ACHN (cell line): ENCODE measurements at regions not wholly inside any gene's neighbourhood (a gene's known extent, or its start where the extent isn't known, plus 50 kb on each side); places are given as distances from the start of the nearest gene placed in this dataset.

ENCODE experiments used
- DNase-seq: peaks from one replicate; pipeline ENCODE4 v3.0.0-alpha.2; 2015
- in situ Hi-C: cut with HindIII; loops from 2 replicates; pipeline ENCODE4 v1.10.0; 2017; ENCODE audit warnings: low sequenced_read_pairs, low pct_ligation_motif_present, low pct_unique_long_range_greater_than_20kb

- in situ Hi-C loops = no loop called here
- no peak for DNase-seq
Measured at GRCh38 chr1:83631851-83632250, 367.1 kb downstream of the TTLL7 start.

GRCh38 chr1:83627045-83627444 lies 371.9 kb downstream of the TTLL7 start:
- in situ Hi-C loops = no loop called here

GRCh38 chr1:83626603-83627002 lies 372.3 kb downstream of the TTLL7 start:
- in situ Hi-C loops = no loop called here

More at GRCh38 chr1:83627045-83627444, 371.9 kb downstream of the TTLL7 start:
- DNase-seq = no peak

DNA sequence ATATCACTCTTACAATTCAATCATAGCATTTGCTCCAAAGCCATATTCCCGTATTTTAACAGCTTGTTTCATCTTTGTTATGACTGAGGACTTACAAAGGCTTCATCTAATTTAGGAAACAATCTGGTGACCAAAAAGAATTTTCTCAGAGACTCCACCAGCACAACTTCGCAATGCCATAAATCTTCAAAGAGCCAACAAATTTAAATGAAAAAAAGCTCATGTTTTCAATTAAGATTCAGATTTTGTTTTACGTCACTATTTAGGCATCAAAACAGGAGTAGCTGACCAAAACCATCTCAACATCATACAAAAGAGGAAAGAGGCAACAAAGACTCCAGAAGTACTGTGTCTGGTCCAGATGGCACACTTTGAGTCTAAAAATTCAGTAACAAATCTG lies 373.3 kb downstream of the TTLL7 start:
- in situ Hi-C loops = no loop called here
- DNase-seq = no peak

More at GRCh38 chr1:83626603-83627002, 372.3 kb downstream of the TTLL7 start:
- no peak for DNase-seq

- no peak for DNase-seq
- in situ Hi-C loops = no loop called here
Measured at GRCh38 chr1:83620016-83620415, 378.9 kb downstream of the TTLL7 start.

DNA sequence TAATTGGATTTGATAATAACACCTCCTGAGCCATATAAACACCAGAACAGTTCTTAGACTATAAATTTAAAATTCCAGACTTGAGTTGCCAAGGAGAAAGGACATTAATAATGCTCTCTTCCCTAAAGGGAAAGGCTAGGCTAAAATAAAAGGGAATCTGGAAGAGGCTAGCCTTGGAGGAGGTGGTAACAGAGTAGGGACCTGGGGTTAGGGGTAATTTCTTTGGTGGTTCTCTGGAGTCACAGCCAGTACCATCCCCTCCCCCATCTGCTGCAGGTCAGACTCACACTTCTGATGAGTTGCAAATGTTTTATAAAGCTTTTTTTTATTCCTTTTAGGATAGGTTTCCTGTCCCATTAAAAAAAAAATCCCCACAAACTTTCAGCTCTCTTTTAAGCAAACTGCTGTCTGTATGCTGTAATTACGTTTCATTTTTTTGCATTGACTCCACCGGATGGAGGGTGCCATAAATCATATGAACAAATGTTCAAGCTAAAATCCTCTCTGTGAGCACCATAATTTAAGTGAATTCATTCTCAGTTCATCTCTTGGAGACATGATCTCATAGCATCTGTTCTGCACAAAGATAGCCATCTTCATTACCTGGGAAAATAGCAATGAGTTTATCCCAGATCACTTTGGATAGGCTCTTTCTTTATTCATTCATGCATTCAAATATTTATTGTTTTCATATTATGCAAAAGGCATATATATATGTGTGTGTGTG lies 379.6 kb downstream of the TTLL7 start:
- in situ Hi-C loops = no loop called here
- DNase-seq = no peak

GRCh38 chr1:83617883-83618282 lies 381.0 kb downstream of the TTLL7 start:
- in situ Hi-C loops = no loop called here
- DNase-seq = no peak

DNA sequence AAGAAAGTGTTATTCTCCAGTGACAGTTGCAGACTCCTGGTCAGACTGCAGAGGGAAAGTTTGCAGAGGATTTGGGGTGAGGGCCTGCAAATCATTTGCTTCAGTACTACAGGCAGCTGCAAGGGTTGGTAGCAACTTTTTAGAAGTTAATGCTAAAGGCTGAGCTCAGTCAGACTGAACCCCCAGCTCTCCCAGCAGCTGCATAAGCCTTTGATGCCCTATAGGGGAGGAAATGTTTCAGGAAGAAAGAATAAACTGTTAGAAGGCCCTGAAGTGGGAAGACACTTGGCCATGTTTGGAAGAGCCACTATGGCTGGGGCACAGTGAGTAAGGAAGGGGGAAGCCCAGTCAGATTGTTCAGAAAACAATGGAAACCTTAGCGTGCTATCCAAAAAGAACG lies 383.6 kb downstream of the TTLL7 start:
- no peak for DNase-seq
- in situ Hi-C loops = no loop called here

DNA sequence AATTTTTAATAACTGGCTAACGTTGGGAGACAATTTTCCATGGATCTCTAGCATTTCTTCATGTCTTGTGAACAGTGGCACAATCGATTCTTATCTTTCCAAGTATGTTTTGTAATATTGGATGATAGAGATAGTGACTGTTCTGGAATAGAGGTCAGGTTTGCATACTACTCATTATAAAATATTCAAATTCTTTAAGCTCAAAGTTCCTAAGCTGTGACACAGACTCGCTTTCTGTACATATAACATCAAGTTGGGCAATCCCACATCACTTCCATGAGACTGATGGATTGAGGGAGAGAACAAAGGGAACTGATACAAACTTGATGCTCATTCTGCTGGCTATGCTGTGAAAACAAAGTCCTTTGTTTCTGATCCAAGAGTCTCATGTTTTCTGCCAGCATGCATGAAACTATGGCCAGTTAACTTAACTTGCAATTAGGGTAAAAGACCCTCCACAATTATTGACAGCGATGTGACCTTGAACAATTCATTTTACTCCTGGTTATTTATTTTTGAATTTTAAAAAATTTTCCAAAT lies 392.4 kb downstream of the TTLL7 start:
- in situ Hi-C loops = no loop called here
- no peak for DNase-seq

GRCh38 chr1:83596331-83596730 lies 402.6 kb downstream of the TTLL7 start:
- in situ Hi-C loops = no loop called here
- no peak for DNase-seq

DNA sequence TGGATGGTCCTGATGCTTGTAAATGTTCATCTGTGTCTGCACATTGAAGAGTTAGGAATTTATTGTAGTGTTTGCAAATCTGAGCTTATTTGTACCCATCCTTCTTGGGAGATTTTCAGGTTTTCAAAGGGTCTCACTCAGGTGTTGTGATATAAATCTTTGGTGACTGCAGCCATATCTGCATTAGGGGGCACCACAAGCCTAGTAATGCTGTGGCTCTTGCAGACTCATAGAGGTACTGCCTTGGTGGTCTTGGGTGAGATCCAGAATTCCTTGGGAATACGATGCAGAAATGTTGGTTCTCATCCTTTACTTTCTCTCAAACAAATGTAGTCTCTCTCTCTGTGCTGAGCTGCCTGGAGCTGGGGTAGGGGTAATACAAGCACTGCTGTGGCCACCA lies 405.9 kb downstream of the TTLL7 start:
- DNase-seq = no peak
- in situ Hi-C loops = no loop called here

GRCh38 chr1:83588140-83588539 lies 410.8 kb downstream of the TTLL7 start:
- no peak for DNase-seq
- in situ Hi-C loops = no loop called here

DNA sequence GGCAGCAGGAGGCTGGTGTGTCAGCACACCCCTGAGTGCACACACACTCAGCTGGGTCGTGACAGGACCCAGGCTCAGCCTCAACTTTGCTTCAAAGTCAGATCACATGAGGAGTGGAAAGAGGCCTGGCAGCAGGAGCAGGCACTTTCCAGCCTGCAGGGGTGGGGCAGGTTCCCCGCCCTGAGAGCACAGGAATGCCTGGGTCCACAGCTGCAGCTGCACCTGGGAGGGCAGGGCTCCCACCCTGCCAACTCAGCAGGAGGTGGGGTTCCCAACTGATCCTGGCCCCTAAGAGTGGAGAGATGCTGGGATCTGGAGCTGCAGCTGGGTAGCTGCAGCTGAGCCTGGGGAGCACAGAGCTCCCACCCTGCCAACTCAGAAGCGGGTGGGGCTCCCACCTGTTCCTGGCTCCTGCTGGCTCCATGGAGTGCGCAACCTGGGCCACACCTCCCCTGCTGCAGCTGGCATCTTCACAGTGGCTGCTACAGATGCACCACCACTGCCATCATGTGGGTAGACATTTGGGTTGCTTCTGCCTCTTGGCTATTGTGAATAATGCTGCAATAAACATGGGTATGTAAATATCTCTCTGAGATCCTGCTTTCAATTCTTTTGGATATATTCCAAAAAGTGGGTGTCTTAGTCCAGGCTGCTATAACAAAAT lies 415.4 kb downstream of the TTLL7 start:
- in situ Hi-C loops = no loop called here
- DNase-seq = no peak

DNA sequence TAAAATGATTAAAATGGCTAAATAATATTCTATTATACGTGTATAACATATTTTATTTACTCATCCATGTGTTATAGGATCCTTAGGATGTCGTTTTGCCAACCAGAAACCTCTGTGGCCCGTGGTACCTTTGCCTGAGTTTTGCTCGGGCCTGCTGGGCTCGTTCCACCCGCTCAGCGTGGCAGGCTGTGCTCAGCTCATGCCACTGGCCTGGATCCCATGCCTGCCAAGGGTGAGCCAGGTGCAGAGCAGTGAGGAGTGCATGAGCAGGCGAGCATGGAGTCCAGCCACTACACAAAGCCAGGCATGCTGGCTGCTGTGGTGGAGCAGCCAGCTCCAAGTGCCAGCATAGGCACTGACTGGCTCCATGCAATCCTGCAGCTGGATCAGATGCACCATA lies 417.2 kb downstream of the TTLL7 start:
- in situ Hi-C loops = no loop called here
- no peak for DNase-seq

- DNase-seq = no peak
- in situ Hi-C loops = no loop called here
Measured at GRCh38 chr1:83574791-83575190, 424.1 kb downstream of the TTLL7 start.

GRCh38 chr1:83573776-83574175 lies 425.2 kb downstream of the TTLL7 start:
- no peak for DNase-seq
- in situ Hi-C loops = no loop called here

DNA sequence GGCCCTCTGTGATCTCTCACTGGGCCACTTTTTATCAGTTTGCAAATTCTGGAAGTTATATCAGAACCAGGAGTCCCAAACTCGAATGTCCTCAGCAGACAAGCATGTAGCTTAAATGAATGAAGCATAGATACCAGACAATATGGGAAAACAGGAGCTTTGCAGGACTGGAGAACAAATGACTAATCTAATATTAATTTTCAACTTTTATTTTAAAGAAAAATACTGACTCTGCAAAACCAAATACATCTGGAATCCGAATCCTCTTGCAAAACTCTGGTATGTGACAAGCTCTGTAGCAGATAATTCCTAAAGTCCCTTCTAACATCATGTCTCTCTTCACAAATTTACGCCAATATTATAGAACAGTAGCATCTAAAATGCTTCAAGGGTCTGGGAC lies 427.4 kb downstream of the TTLL7 start:
- no peak for DNase-seq
- in situ Hi-C loops = no loop called here

GRCh38 chr1:83561346-83561745 lies 437.6 kb downstream of the TTLL7 start:
- in situ Hi-C loops = no loop called here
- DNase-seq = no peak

DNA sequence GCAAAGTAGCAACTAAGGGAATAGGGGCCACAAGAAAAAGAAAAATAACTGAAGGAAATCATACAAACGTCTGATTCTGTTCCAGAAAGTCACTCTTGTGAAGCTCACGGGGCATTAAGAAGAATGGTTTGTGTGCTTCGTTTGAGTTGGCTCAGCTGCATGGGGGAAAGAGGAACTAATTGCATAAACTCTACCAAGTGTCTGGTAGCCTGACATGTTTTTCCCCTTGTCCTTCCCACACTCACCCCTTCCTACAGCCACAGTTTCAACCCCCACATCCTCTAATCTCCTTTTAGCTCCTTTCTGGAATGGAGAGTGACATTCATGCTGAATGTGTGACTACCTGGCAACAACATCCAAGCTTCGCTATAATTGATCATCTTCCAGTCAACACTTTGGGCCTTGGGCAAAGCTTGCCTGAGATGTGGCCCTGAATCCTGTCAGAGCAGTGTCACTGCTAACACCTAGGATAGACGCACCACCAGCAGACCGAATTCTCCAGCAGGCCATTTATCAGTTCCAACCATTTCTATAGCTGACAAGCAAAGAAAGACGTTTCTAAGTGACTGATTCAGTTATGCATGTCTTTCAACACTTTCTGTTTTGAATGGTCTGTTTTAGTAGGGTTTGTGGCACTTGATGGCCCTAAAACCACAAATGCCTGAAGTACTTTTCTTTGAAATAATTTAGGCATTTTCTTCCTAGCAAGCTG lies 439.6 kb downstream of the TTLL7 start:
- DNase-seq = no peak
- in situ Hi-C loops = no loop called here
